IMR-90 (cell line): ENCODE measurements at regions not wholly inside any gene's neighbourhood (a gene's known extent, or its start where the extent isn't known, plus 50 kb on each side); places are given as distances from the start of the nearest gene placed in this dataset.

Experiments used
- ATAC-seq: fragments of 200-7000 bp; cut with Tn5 transposase; 2 replicates; pipeline ENCODE4 v1.9.1; 2020; ENCODE audit warnings: low read depth, mild to moderate bottlenecking, moderate library complexity
- BruUV-seq: library from RNA; stranded (reverse); fragments of 400-500 nt; replicated peaks from 2 replicates; lab custom pipeline; 2021; lab: Mats Ljungman, UMichigan
- CTCF ChIA-PET: fragments of 300-600 bp; formaldehyde crosslinking; extraction: SDS; loops from one replicate; lab custom pipeline; 2021; ENCODE audit warnings: antibody characterized with exemption; lab: Yijun Ruan, JAX
- POLR2A ChIA-PET: fragments of 300-600 bp; sonication (Branson Sonifier 250); formaldehyde crosslinking; loops from one replicate; lab custom pipeline; 2022; ENCODE audit warnings: antibody characterized with exemption; ENCODE audit not compliant: unreplicated experiment; lab: Charles Lee
- DNase-seq: peaks from one replicate; pipeline ENCODE4 v3.0.0; 2013
- H2AFZ ChIP-seq: replicated peaks from 2 replicates; pipeline ENCODE3; 2013; ENCODE audit warnings: low read length, mild to moderate bottlenecking; ENCODE audit not compliant: poor library complexity
- H2AK5ac ChIP-seq: 2 replicates; pipeline ENCODE4 v1.6.1; 2013; ENCODE audit warnings: low read depth, low read length, inconsistent platforms
- H2AK9ac ChIP-seq: replicated peaks from 2 replicates; pipeline ENCODE3; 2013; ENCODE audit warnings: mild to moderate bottlenecking, low read depth, low read length, moderate library complexity; ENCODE audit not compliant: poor library complexity
- H2BK120ac ChIP-seq: 2 replicates; pipeline ENCODE4 v1.6.1; 2013; ENCODE audit warnings: low read depth, low read length, inconsistent platforms
- H2BK15ac ChIP-seq: 3 replicates; pipeline ENCODE4 v1.6.1; 2013; ENCODE audit warnings: low read depth, low read length, inconsistent platforms
- H2BK20ac ChIP-seq: 2 replicates; pipeline ENCODE4 v1.6.1; 2013; ENCODE audit warnings: low read depth, mild to moderate bottlenecking, inconsistent platforms, low read length, moderate library complexity
- H2BK5ac ChIP-seq: 2 replicates; pipeline ENCODE4 v1.6.1; 2013; ENCODE audit warnings: mild to moderate bottlenecking, low read depth, low read length, inconsistent platforms; ENCODE audit not compliant: poor library complexity, severe bottlenecking
- H3K14ac ChIP-seq: replicated peaks from 2 replicates; pipeline ENCODE4 v1.6.1; 2013; ENCODE audit warnings: low read depth, low read length, inconsistent platforms
- H3K18ac ChIP-seq: 2 replicates; pipeline ENCODE4 v1.6.1; 2013; ENCODE audit warnings: low read depth, low read length, control low read depth
- H3K23ac ChIP-seq: 2 replicates; pipeline ENCODE4 v1.6.1; 2013; ENCODE audit warnings: low read depth, low read length, inconsistent platforms
- H3K27ac ChIP-seq: 2 replicates; pipeline ENCODE4 v1.5.1; 2013; ENCODE audit warnings: mild to moderate bottlenecking, control low read depth, low read length; ENCODE audit not compliant: insufficient read depth
- H3K27me3 ChIP-seq: 2 replicates; pipeline ENCODE4 v1.6.1; 2013; ENCODE audit warnings: low read length; ENCODE audit not compliant: control insufficient read depth, insufficient read depth
- H3K36me3 ChIP-seq: 2 replicates; pipeline ENCODE4 v1.6.1; 2013; ENCODE audit warnings: low read length, mixed read lengths; ENCODE audit not compliant: control insufficient read depth, insufficient read depth
- H3K4ac ChIP-seq: 2 replicates; pipeline ENCODE4 v1.6.1; 2013; ENCODE audit warnings: low read depth, low read length, inconsistent platforms
- H3K4me1 ChIP-seq: 2 replicates; pipeline ENCODE4 v1.6.1; 2013; ENCODE audit warnings: low read length, mixed read lengths; ENCODE audit not compliant: control insufficient read depth, insufficient read depth
- H3K4me2 ChIP-seq: 2 replicates; pipeline ENCODE4 v1.6.1; 2013; ENCODE audit warnings: low read depth, mild to moderate bottlenecking, control low read depth, low read length, moderate library complexity
- H3K4me3 ChIP-seq: 2 replicates; pipeline ENCODE4 v1.5.1; 2013; ENCODE audit warnings: low read depth, mild to moderate bottlenecking, control low read depth, low read length, moderate library complexity; ENCODE audit not compliant: insufficient read depth
- H3K56ac ChIP-seq: 2 replicates; pipeline ENCODE4 v1.6.1; 2013; ENCODE audit warnings: low read length, inconsistent platforms; ENCODE audit not compliant: insufficient read depth; ENCODE audit errors: extremely low read depth
- H3K79me1 ChIP-seq, 2 experiments: 2 replicates each; pipeline ENCODE4 v1.6.1; 2013; ENCODE audit warnings: low read length in 2 of 2, inconsistent platforms in 1 of 2, low read depth in 1 of 2
- H3K9ac ChIP-seq: 2 replicates; pipeline ENCODE4 v1.6.1; 2013; ENCODE audit warnings: low read depth, low read length, control low read depth
- H3K9me1 ChIP-seq: 2 replicates; pipeline ENCODE4 v1.6.1; 2013; ENCODE audit warnings: low read length, inconsistent platforms; ENCODE audit not compliant: insufficient read depth
- H3K9me3 ChIP-seq: 2 replicates; pipeline ENCODE4 v1.6.1; 2013; ENCODE audit warnings: low read length; ENCODE audit not compliant: control insufficient read depth, insufficient read depth
- H4K20me1 ChIP-seq: 2 replicates; pipeline ENCODE4 v1.6.1; 2013; ENCODE audit warnings: low read length, inconsistent platforms; ENCODE audit not compliant: insufficient read depth
- H4K5ac ChIP-seq: 2 replicates; pipeline ENCODE4 v1.6.1; 2013; ENCODE audit warnings: mild to moderate bottlenecking, low read depth, low read length, control low read depth
- H4K8ac ChIP-seq, 2 experiments: 2 replicates each; pipeline ENCODE4 v1.6.1; 2013; ENCODE audit warnings: low read depth in 2 of 2, low read length in 2 of 2, control low read depth in 1 of 2, inconsistent platforms in 1 of 2
- H4K91ac ChIP-seq: 2 replicates; pipeline ENCODE4 v1.6.1; 2013; ENCODE audit warnings: low read depth, low read length, inconsistent platforms; ENCODE audit not compliant: insufficient read depth
- CEBPB ChIP-seq: IDR thresholded peaks from 2 replicates; pipeline ENCODE4 v1.6.1; 2012; ENCODE audit warnings: low read depth, low read length, improper control_type of control experiment
- MXI1 ChIP-seq: IDR thresholded peaks from 2 replicates; pipeline ENCODE4 v1.6.1; 2012; ENCODE audit warnings: low read depth, mild to moderate bottlenecking, low read length, moderate library complexity, borderline replicate concordance
- POLR2A ChIP-seq: IDR thresholded peaks from 2 replicates; pipeline ENCODE4 v1.6.1; 2012; ENCODE audit warnings: mild to moderate bottlenecking, low read depth, low read length
- RAD21 ChIP-seq: IDR thresholded peaks from 2 replicates; pipeline ENCODE4 v1.6.1; 2012; ENCODE audit warnings: low read length, improper control_type of control experiment
- RCOR1 ChIP-seq: IDR thresholded peaks from 2 replicates; pipeline ENCODE4 v1.6.1; 2012; ENCODE audit warnings: mild to moderate bottlenecking, low read length, improper control_type of control experiment; ENCODE audit not compliant: insufficient replicate concordance
- SMC3 ChIP-seq: fragments of 150-350 bp; IDR thresholded peaks from 2 replicates; pipeline ENCODE4 v1.6.1; 2016; ENCODE audit warnings: low read depth, mild to moderate bottlenecking, antibody characterized with exemption, low read length, moderate library complexity
- WGBS, 2 experiments: methylation state at CpG; one replicate each; pipeline versions ENCODE4 v1.1.5 to v1.1.7; 2013; ENCODE audit warnings: missing lambda C conversion rate in 2 of 2; ENCODE audit not compliant: insufficient read length in 1 of 2; ENCODE audit errors: extremely low coverage in 2 of 2; 5-methylcytosine and 5-hydroxymethylcytosine counted together
- dilution Hi-C: fragments of 300-500 bp; cut with HindIII; formaldehyde crosslinking; loops from one replicate; pipeline ENCODE4 v1.14.3; 2018; ENCODE audit warnings: low sequenced_read_pairs; ENCODE audit not compliant: unreplicated experiment
- in situ Hi-C: fragments of 300-500 bp; cut with MboI; formaldehyde crosslinking; loops from 3 replicates; pipeline ENCODE4 v1.14.3; 2019; ENCODE audit warnings: low sequenced_read_pairs, inconsistent platforms, mixed read lengths
- intact Hi-C: fragments of 100-400 bp; cut with micrococcal nuclease; formaldehyde crosslinking; loops from 2 replicates; pipeline ENCODE4 v1.10.0; 2022
- TF ChIP-seq, protein P1 (sequence below): conservative IDR thresholded peaks from 2 replicates; pipeline ENCODE4 v1.5.1; 2012; ENCODE audit warnings: mild to moderate bottlenecking, low read depth, low read length, improper control_type of control experiment

DNA sequence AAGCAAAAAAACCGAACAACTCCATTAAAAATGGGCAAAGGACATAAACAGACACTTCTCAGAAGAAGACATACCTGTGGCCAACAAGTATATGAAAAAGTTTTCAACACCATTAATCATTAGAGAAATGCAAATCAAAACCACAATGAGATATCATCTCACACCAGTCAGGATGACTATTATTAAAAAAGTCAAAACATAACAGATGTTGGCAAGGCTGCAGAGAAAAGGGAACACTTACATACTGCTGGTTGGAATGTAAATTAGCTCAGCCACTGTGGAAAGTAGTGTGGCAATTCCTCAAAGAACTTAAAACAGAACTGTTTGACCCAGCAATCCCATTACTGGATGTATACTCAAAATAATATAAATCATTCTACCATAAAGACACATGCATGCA is 436.3 kb downstream of the KLHL13 start:
- WGBS, 2 experiments, result no CpG with 5 or more reads among the region's 1 CpG
- Histone ChIP-seq H3K9ac (no peak overlapping the region), H2BK5ac (no peak overlapping the region), H3K23ac (no peak overlapping the region), H4K20me1 (no peaks in the 10 kb centered on the region), H3K9me1 (no peaks in the 10 kb centered on the region), H2BK20ac (no peak overlapping the region), H3K27me3 (no peaks in the 10 kb centered on the region), H4K8ac (no peak overlapping the region), H2BK15ac (no peak overlapping the region), H3K4me3 (no peak overlapping the region), H3K4ac (no peak overlapping the region), H3K4me2 (no peak overlapping the region), H3K9me3 (no peaks in the 10 kb centered on the region), H3K79me1 (no peaks in the 10 kb centered on the region), H2BK120ac (no peak overlapping the region), H3K14ac (no peak overlapping the region), H3K27ac (no peak overlapping the region), H4K91ac (no peak overlapping the region), H3K36me3 (no peaks in the 10 kb centered on the region), H2AFZ (no peak overlapping the region), H4K5ac (no peak overlapping the region), H3K56ac (no peak overlapping the region), H3K4me1 (no peaks in the 10 kb centered on the region), H2AK9ac (no peak overlapping the region), H2AK5ac (no peak overlapping the region), H3K18ac (no peak overlapping the region)
- ChIA-PET POLR2A (no interaction called here), CTCF (no interaction called here)
- intact Hi-C loops, result no loop called here
- ATAC-seq, result no peak
- no peak for TF ChIP-seq RCOR1
- no peak for TF ChIP-seq SMC3
- TF ChIP-seq POLR2A, result no peak
- no peak for TF ChIP-seq MXI1
- TF ChIP-seq, protein P1, sequence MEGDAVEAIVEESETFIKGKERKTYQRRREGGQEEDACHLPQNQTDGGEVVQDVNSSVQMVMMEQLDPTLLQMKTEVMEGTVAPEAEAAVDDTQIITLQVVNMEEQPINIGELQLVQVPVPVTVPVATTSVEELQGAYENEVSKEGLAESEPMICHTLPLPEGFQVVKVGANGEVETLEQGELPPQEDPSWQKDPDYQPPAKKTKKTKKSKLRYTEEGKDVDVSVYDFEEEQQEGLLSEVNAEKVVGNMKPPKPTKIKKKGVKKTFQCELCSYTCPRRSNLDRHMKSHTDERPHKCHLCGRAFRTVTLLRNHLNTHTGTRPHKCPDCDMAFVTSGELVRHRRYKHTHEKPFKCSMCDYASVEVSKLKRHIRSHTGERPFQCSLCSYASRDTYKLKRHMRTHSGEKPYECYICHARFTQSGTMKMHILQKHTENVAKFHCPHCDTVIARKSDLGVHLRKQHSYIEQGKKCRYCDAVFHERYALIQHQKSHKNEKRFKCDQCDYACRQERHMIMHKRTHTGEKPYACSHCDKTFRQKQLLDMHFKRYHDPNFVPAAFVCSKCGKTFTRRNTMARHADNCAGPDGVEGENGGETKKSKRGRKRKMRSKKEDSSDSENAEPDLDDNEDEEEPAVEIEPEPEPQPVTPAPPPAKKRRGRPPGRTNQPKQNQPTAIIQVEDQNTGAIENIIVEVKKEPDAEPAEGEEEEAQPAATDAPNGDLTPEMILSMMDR, result no peak
- TF ChIP-seq CEBPB, result no peak
- TF ChIP-seq RAD21, result no peak
- in situ Hi-C loops, result no loop called here
- dilution Hi-C loops, result no loop called here
- DNase-seq, result no peak
- no TSS peak for BruUV-seq
